ENCODE measurements at regions not wholly inside any gene's neighbourhood (a gene's known extent, or its start where the extent isn't known, plus 50 kb on each side); places are given as distances from the start of the nearest gene placed in this dataset.

GRCh38 chr21:39073063-39073462 lies 110.2 kb downstream of the PSMG1 start:
- TF ChIP-seq CTCF (conservative IDR thresholded peaks at IDR 0.05) (no peak), EZH2 (IDR thresholded peaks at IDR 0.05; ENCODE audit: low read depth) (no peak)

All from PC-9 (cell line).